ENCODE measurements at regions not wholly inside any gene's neighbourhood (a gene's known extent, or its start where the extent isn't known, plus 50 kb on each side); places are given as distances from the start of the nearest gene placed in this dataset.

DNA sequence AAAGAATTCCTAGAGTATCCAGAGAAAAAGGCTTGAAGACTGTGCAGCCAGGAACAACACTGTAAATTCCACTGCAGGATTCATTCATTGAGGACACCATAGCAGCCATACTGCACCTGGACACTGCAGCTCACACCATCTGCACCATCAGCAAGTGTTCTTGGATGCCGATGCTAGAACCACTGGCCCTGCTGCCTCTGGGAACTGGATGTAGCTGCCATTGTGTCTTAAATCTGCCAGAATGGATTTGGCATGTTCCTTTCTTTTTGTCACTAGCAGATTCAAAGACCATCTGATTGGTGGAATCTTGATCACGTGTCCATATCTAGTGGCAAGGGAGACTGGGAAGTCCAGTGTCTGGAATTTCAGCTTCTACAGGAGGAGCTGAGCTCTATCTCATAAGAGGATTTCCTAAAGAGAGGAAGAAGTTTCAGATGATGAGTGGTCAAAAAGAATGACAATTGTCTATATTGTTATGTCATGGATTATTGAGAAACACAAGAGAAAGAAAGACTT is 278.3 kb upstream of the ANKRD55 start:
- Histone ChIP-seq H3K9me2 (ENCODE audit: insufficient read depth, low read length) (no peaks in the 10 kb centered on the region), H3K4me3 (ENCODE audit: low read length) (no peak overlapping the region), H3K9ac (ENCODE audit: low read length) (no peak overlapping the region), H3K27me3 (ENCODE audit: insufficient read depth, low read depth, low read length) (no peaks in the 10 kb centered on the region), H2AFZ (ENCODE audit: low read depth, low read length) (no peak overlapping the region), H3F3A (ENCODE audit: insufficient read depth, low read length, poor library complexity, severe bottlenecking) (no peaks in the 10 kb centered on the region), H3K4me2 (ENCODE audit: low read length) (no peak overlapping the region), H4K20me1 (ENCODE audit: insufficient read depth) (no peaks in the 10 kb centered on the region), H3K36me3 (ENCODE audit: insufficient read depth, low read length) (no peaks in the 10 kb centered on the region), H3K9me3 (ENCODE audit: low read length) (no peaks in the 10 kb centered on the region), H3K27ac (ENCODE audit: low read length) (no peak overlapping the region), H3K79me2 (replicated peaks; ENCODE audit: insufficient read depth, low read length) (no peaks in the 10 kb centered on the region)
- TF ChIP-seq MXI1 (conservative IDR thresholded peaks at IDR 0.05; ENCODE audit: poor library complexity, severe bottlenecking) (no peak), EP300 (conservative IDR thresholded peaks at IDR 0.05; ENCODE audit: poor library complexity, severe bottlenecking) (no peak), SMC3 (conservative IDR thresholded peaks at IDR 0.05; ENCODE audit: poor library complexity) (no peak), RAD21 (conservative IDR thresholded peaks at IDR 0.05) (no peak)
- TF ChIP-seq, protein P1, sequence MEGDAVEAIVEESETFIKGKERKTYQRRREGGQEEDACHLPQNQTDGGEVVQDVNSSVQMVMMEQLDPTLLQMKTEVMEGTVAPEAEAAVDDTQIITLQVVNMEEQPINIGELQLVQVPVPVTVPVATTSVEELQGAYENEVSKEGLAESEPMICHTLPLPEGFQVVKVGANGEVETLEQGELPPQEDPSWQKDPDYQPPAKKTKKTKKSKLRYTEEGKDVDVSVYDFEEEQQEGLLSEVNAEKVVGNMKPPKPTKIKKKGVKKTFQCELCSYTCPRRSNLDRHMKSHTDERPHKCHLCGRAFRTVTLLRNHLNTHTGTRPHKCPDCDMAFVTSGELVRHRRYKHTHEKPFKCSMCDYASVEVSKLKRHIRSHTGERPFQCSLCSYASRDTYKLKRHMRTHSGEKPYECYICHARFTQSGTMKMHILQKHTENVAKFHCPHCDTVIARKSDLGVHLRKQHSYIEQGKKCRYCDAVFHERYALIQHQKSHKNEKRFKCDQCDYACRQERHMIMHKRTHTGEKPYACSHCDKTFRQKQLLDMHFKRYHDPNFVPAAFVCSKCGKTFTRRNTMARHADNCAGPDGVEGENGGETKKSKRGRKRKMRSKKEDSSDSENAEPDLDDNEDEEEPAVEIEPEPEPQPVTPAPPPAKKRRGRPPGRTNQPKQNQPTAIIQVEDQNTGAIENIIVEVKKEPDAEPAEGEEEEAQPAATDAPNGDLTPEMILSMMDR (IDR thresholded peaks at IDR 0.05; ENCODE audit: poor library complexity, severe bottlenecking) = no peak

DNA sequence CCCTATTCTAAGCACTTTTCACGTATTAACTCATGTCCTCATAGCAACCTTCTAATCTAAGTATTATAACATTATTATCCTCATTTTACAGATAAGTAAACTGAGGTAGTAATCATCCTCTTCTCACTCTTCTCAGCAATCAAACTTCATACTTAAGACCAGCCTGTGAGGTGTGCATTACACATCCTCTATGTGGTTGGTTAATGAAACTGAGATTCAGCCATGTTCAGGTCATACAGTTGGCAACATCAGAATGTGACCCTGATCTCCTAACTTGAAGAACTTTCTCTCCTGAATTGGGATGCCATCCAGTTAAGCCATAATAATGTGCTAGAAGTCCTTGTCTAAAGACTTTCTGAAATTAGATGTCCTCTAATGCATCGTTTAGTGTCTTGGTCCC is 275.1 kb upstream of the ANKRD55 start:
- TF ChIP-seq EZH2 (IDR thresholded peaks at IDR 0.05; ENCODE audit: borderline replicate concordance, insufficient read depth, low read length, poor library complexity, severe bottlenecking) (no peak), SMC3 (conservative IDR thresholded peaks at IDR 0.05; ENCODE audit: poor library complexity) (no peak), RAD21 (conservative IDR thresholded peaks at IDR 0.05) (no peak), MXI1 (conservative IDR thresholded peaks at IDR 0.05; ENCODE audit: poor library complexity, severe bottlenecking) (no peak), TAF1 (IDR thresholded peaks at IDR 0.05; ENCODE audit: low read depth) (no peak), EP300 (conservative IDR thresholded peaks at IDR 0.05; ENCODE audit: poor library complexity, severe bottlenecking) (no peak), POLR2AphosphoS5 (IDR thresholded peaks at IDR 0.05) (no peak)
- TF ChIP-seq, protein P2, sequence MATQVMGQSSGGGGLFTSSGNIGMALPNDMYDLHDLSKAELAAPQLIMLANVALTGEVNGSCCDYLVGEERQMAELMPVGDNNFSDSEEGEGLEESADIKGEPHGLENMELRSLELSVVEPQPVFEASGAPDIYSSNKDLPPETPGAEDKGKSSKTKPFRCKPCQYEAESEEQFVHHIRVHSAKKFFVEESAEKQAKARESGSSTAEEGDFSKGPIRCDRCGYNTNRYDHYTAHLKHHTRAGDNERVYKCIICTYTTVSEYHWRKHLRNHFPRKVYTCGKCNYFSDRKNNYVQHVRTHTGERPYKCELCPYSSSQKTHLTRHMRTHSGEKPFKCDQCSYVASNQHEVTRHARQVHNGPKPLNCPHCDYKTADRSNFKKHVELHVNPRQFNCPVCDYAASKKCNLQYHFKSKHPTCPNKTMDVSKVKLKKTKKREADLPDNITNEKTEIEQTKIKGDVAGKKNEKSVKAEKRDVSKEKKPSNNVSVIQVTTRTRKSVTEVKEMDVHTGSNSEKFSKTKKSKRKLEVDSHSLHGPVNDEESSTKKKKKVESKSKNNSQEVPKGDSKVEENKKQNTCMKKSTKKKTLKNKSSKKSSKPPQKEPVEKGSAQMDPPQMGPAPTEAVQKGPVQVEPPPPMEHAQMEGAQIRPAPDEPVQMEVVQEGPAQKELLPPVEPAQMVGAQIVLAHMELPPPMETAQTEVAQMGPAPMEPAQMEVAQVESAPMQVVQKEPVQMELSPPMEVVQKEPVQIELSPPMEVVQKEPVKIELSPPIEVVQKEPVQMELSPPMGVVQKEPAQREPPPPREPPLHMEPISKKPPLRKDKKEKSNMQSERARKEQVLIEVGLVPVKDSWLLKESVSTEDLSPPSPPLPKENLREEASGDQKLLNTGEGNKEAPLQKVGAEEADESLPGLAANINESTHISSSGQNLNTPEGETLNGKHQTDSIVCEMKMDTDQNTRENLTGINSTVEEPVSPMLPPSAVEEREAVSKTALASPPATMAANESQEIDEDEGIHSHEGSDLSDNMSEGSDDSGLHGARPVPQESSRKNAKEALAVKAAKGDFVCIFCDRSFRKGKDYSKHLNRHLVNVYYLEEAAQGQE (IDR thresholded peaks at IDR 0.05; ENCODE audit: borderline replicate concordance) = no peak
- TF ChIP-seq, protein P1 (IDR thresholded peaks at IDR 0.05; ENCODE audit: poor library complexity, severe bottlenecking) = no peak
- Histone ChIP-seq H3K27me3 (ENCODE audit: insufficient read depth, low read depth, low read length) (no peaks in the 10 kb centered on the region), H4K20me1 (ENCODE audit: insufficient read depth) (no peaks in the 10 kb centered on the region), H2AFZ (ENCODE audit: low read depth, low read length) (no peak overlapping the region), H3K36me3 (ENCODE audit: insufficient read depth, low read length) (no peaks in the 10 kb centered on the region), H3F3A (ENCODE audit: insufficient read depth, low read length, poor library complexity, severe bottlenecking) (no peaks in the 10 kb centered on the region), H3K4me2 (ENCODE audit: low read length) (no peak overlapping the region), H3K27ac (ENCODE audit: low read length) (no peak overlapping the region), H3K79me2 (replicated peaks; ENCODE audit: insufficient read depth, low read length) (no peaks in the 10 kb centered on the region), H3K4me3 (ENCODE audit: low read length) (no peak overlapping the region), H3K9me2 (ENCODE audit: insufficient read depth, low read length) (no peaks in the 10 kb centered on the region), H3K9ac (ENCODE audit: low read length) (no peak overlapping the region), H3K9me3 (ENCODE audit: low read length) (no peaks in the 10 kb centered on the region)
